T-helper 2 cell (primary cell): ENCODE measurements at regions not wholly inside any gene's neighbourhood (a gene's known extent, or its start where the extent isn't known, plus 50 kb on each side); places are given as distances from the start of the nearest gene placed in this dataset.

Experiments
- DNase-seq, 5 experiments: peaks; one replicate each; pipeline versions ENCODE4 v3.0.0 to v3.0.0-alpha.2; 2012 to 2022

- no peak for DNase-seq
Measured at GRCh38 chr1:244157731-244158438, 106.8 kb downstream of the ZBTB18 start.

- DNase-seq: no peak
Measured at GRCh38 chr1:244159646-244160045, 108.6 kb downstream of the ZBTB18 start.

- DNase-seq: no peak
Measured at GRCh38 chr1:244160455-244161235, 109.6 kb downstream of the ZBTB18 start.

GRCh38 chr1:244161236-244161510 lies 110.1 kb downstream of the ZBTB18 start:
- no peak for DNase-seq

- no peak for DNase-seq
Measured at GRCh38 chr1:244162786-244163530, 111.9 kb downstream of the ZBTB18 start.

GRCh38 chr1:244163861-244164510 lies 112.9 kb downstream of the ZBTB18 start:
- no peak for DNase-seq

- DNase-seq: no peak
Measured at GRCh38 chr1:244164511-244164890, 113.4 kb downstream of the ZBTB18 start.

- DNase-seq: no peak
Measured at GRCh38 chr1:244165021-244165420, 113.9 kb downstream of the ZBTB18 start.

GRCh38 chr1:244165701-244166100 lies 114.6 kb downstream of the ZBTB18 start:
- DNase-seq: no peak

- no peak for DNase-seq
Measured at GRCh38 chr1:244171241-244171985, 120.3 kb downstream of the ZBTB18 start.

GRCh38 chr1:244173240-244173639 lies 122.2 kb downstream of the ZBTB18 start:
- no peak for DNase-seq

GRCh38 chr1:244173769-244174168 lies 122.7 kb downstream of the ZBTB18 start:
- no peak for DNase-seq

- DNase-seq: no peak
Measured at GRCh38 chr1:244174922-244175521, 123.9 kb downstream of the ZBTB18 start.

GRCh38 chr1:244176201-244176600 lies 125.1 kb downstream of the ZBTB18 start:
- DNase-seq: no peak

GRCh38 chr1:244180256-244180655 lies 129.2 kb downstream of the ZBTB18 start:
- DNase-seq: no peak

GRCh38 chr1:244181867-244182266 lies 130.8 kb downstream of the ZBTB18 start:
- DNase-seq: no peak

GRCh38 chr1:244183037-244183436 lies 132.0 kb downstream of the ZBTB18 start:
- no peak for DNase-seq

- no peak for DNase-seq
Measured at GRCh38 chr1:244186372-244186771, 135.3 kb downstream of the ZBTB18 start.

GRCh38 chr1:244187310-244187709 lies 136.2 kb downstream of the ZBTB18 start:
- no peak for DNase-seq

- DNase-seq: no peak
Measured at GRCh38 chr1:244191581-244191980, 140.5 kb downstream of the ZBTB18 start.

GRCh38 chr1:244192325-244192724 lies 141.2 kb downstream of the ZBTB18 start:
- no peak for DNase-seq
